Panc1 (cell line): ENCODE measurements at regions not wholly inside any gene's neighbourhood (a gene's known extent, or its start where the extent isn't known, plus 50 kb on each side); places are given as distances from the start of the nearest gene placed in this dataset.

Experiments used
- ATAC-seq: fragments of 200-7000 bp; cut with Tn5 transposase; 2 replicates; pipeline ENCODE4 v1.9.1; 2020; ENCODE audit warnings: mild to moderate bottlenecking, moderate library complexity
- BruUV-seq: library from RNA; stranded (reverse); fragments of 400-500 nt; replicated peaks from 2 replicates; lab custom pipeline; 2021; lab: Mats Ljungman, UMichigan
- CTCF ChIA-PET: fragments of 300-600 bp; sonication (Branson Sonifier 250); formaldehyde crosslinking; loops from one replicate; lab custom pipeline; 2022; ENCODE audit warnings: antibody characterized with exemption; lab: Charles Lee
- POLR2A ChIA-PET: fragments of 300-600 bp; sonication (Branson Sonifier 250); formaldehyde crosslinking; loops from one replicate; lab custom pipeline; 2022; ENCODE audit warnings: antibody characterized with exemption; lab: Charles Lee
- DNase-seq: peaks from one replicate; pipeline ENCODE4 v3.0.0-alpha.2; 2010; ENCODE audit warnings: low read depth, low spot score
- H3K27ac ChIP-seq: 2 replicates; pipeline ENCODE4 v1.5.1; 2011; ENCODE audit warnings: mild to moderate bottlenecking, low read length, inconsistent platforms
- H3K27me3 ChIP-seq: fragments of 200-500 bp; sonication (Bioruptor generic); 2 replicates; pipeline ENCODE4 v1.6.0; 2014; ENCODE audit warnings: low read length, inconsistent platforms; ENCODE audit not compliant: control insufficient read depth, insufficient read depth
- H3K36me3 ChIP-seq: fragments of 200-500 bp; sonication (Bioruptor generic); 2 replicates; pipeline ENCODE4 v1.5.1; 2014; ENCODE audit warnings: inconsistent platforms, mild to moderate bottlenecking, low read length, moderate library complexity; ENCODE audit not compliant: control insufficient read depth, insufficient read depth
- H3K4me1 ChIP-seq: 2 replicates; pipeline ENCODE4 v1.5.1; 2011; ENCODE audit warnings: inconsistent platforms, mild to moderate bottlenecking, low read length, moderate library complexity; ENCODE audit not compliant: control insufficient read depth, insufficient read depth
- H3K4me3 ChIP-seq, 2 experiments: 2 replicates each; pipeline ENCODE4 v1.5.1; 2011 to 2012; ENCODE audit warnings: low read depth in 2 of 2, low read length in 2 of 2, mild to moderate bottlenecking in 2 of 2, inconsistent platforms in 1 of 2, moderate library complexity in 1 of 2
- H3K9me3 ChIP-seq: fragments of 200-500 bp; sonication (Bioruptor generic); 2 replicates; pipeline ENCODE4 v1.5.1; 2014; ENCODE audit warnings: low read depth, mild to moderate bottlenecking, inconsistent platforms, low read length, moderate library complexity; ENCODE audit not compliant: control insufficient read depth, insufficient read depth
- CTCF ChIP-seq: fragments of 450-650 bp; IDR thresholded peaks from 2 replicates; pipeline ENCODE4 v1.5.1; 2017; ENCODE audit warnings: mild to moderate bottlenecking
- POLR2AphosphoS5 ChIP-seq: IDR thresholded peaks from 2 replicates; pipeline ENCODE4 v1.6.1; 2012; ENCODE audit warnings: mild to moderate bottlenecking, low read depth, low read length, moderate library complexity
- REST ChIP-seq, 2 experiments: IDR thresholded peaks; 2 replicates each; pipeline ENCODE4 v1.6.1; 2011 to 2012; ENCODE audit warnings: low read depth in 2 of 2, control low read depth in 1 of 2, low read length in 1 of 2, mild to moderate bottlenecking in 1 of 2, moderate library complexity in 1 of 2; ENCODE audit not compliant: insufficient read depth in 1 of 2
- SIN3A ChIP-seq: IDR thresholded peaks from 2 replicates; pipeline ENCODE4 v1.6.1; 2012; ENCODE audit warnings: low read depth, mild to moderate bottlenecking, low read length, moderate library complexity, borderline replicate concordance; ENCODE audit not compliant: insufficient read depth
- TCF7L2 ChIP-seq: IDR thresholded peaks from 2 replicates; pipeline ENCODE4 v1.6.1; 2011; ENCODE audit warnings: mild to moderate bottlenecking, low read depth, low read length, inconsistent platforms
- in situ Hi-C: cut with HindIII; loops from 2 replicates; pipeline ENCODE4 v1.10.0; 2016; ENCODE audit warnings: low sequenced_read_pairs, low pct_unique_long_range_greater_than_20kb
- intact Hi-C: fragments of 100-400 bp; cut with micrococcal nuclease; formaldehyde crosslinking; loops from one replicate; pipeline ENCODE4 v1.10.0; 2022; ENCODE audit not compliant: unreplicated experiment

- no peaks in the 10 kb centered on the region for H3K9me3 ChIP-seq
- H3K4me3 ChIP-seq = no peak overlapping the region
- DNase-seq (no peak), ATAC-seq (no peak)
- peak; percentile 28; the same call in 1 of the 2 replicates for TF ChIP-seq CTCF
- no peak for TF ChIP-seq SIN3A
- ChIA-PET CTCF (no interaction called here), POLR2A (no interaction called here)
- intact Hi-C loops = no loop called here
- BruUV-seq = no TSS peak
- no peaks in the 10 kb centered on the region for H3K4me1 ChIP-seq
- no peaks in the 10 kb centered on the region for H3K36me3 ChIP-seq
- in situ Hi-C loops = no loop called here
- H3K27me3 ChIP-seq = no peaks in the 10 kb centered on the region
- H3K27ac ChIP-seq = no peak overlapping the region
Measured at GRCh38 chrX:144722307-144722706, 525.0 kb upstream of the SPANXN1 start.

- DNase-seq (no peak), ATAC-seq (no peak)
- no peak overlapping the region for H3K27ac ChIP-seq
- no peak overlapping the region for H3K4me3 ChIP-seq
- intact Hi-C loops (no loop called here), in situ Hi-C loops (no loop called here)
- BruUV-seq = no TSS peak
- TF ChIP-seq SIN3A (no peak), TCF7L2 (no peak), CTCF (no peak), REST (IDR thresholded peaks at IDR 0.05; ENCODE audit: insufficient read depth in 1 of 2, low read depth in 2 of 2, low read length in 1 of 2) (no peak), POLR2AphosphoS5 (no peak)
- ChIA-PET CTCF (no interaction called here), POLR2A (no interaction called here)
- H3K4me1 ChIP-seq = no peaks in the 10 kb centered on the region
- H3K9me3 ChIP-seq = no peaks in the 10 kb centered on the region
- H3K36me3 ChIP-seq = no peaks in the 10 kb centered on the region
- no peaks in the 10 kb centered on the region for H3K27me3 ChIP-seq
Measured at GRCh38 chrX:144730471-144730870, 516.8 kb upstream of the SPANXN1 start.

- no peak overlapping the region for H3K27ac ChIP-seq
- POLR2A ChIA-PET = no interaction called here
Measured at GRCh38 chrX:144732588-144732987, 514.7 kb upstream of the SPANXN1 start.

More at GRCh38 chrX:144732588-144732987, 514.7 kb upstream of the SPANXN1 start:
- TF ChIP-seq REST (IDR thresholded peaks at IDR 0.05; ENCODE audit: insufficient read depth in 1 of 2, low read depth in 2 of 2, low read length in 1 of 2) = no peak
- TF ChIP-seq SIN3A = no peak
- TF ChIP-seq CTCF = no peak
- no peak for TF ChIP-seq POLR2AphosphoS5
- TF ChIP-seq TCF7L2 = no peak
- H3K27me3 ChIP-seq = no peaks in the 10 kb centered on the region
- DNase-seq = no peak
- no peak for ATAC-seq
- no peak overlapping the region for H3K4me3 ChIP-seq
- no peaks in the 10 kb centered on the region for H3K9me3 ChIP-seq
- no peaks in the 10 kb centered on the region for H3K4me1 ChIP-seq
- intact Hi-C loops (no loop called here), in situ Hi-C loops (no loop called here)
- no TSS peak for BruUV-seq
- CTCF ChIA-PET = no interaction called here
- H3K36me3 ChIP-seq = no peaks in the 10 kb centered on the region
